HG02884 (cell line): ENCODE measurements at regions not wholly inside any gene's neighbourhood (a gene's known extent, or its start where the extent isn't known, plus 50 kb on each side); places are given as distances from the start of the nearest gene placed in this dataset.
"Not testable (repeated sequence)": the region's sequence is repeated elsewhere in the genome, so short reads cannot be mapped to it uniquely, and the experiment has no call there.

ENCODE experiments used
- ATAC-seq: cut with Tn5 transposase; IDR thresholded peaks from one replicate; pipeline ENCODE4 v1.9.1; 2021; ENCODE audit warnings: mild to moderate bottlenecking, moderate library complexity; ENCODE audit not compliant: unreplicated experiment

- no peak for ATAC-seq
These were observed 153.3 kb upstream of the RUNX1 start for GRCh38 chr21:35202431-35202830.

- ATAC-seq, result no peak
These were observed 152.7 kb upstream of the RUNX1 start for GRCh38 chr21:35201799-35202198.

DNA sequence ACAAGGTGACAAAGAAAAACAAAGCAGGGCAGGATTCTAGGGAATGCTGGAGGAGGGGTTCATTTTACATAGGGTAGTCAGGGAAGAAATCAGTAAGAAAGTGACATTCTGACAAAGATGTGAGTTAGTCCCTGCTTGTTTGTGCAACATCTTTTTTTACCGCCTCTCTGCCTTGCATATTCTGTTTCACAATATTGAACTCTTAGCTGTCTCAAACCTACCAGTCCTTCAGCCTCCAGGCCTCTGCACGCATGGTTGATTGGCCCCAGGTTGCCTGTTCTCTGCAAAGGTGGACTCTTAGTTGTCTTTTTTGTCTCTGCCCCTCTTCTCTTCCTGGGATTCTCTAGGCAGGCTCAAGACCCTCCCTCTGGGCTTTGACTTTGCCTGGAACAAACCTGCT is 152.2 kb upstream of the RUNX1 start:
- no peak for ATAC-seq

DNA sequence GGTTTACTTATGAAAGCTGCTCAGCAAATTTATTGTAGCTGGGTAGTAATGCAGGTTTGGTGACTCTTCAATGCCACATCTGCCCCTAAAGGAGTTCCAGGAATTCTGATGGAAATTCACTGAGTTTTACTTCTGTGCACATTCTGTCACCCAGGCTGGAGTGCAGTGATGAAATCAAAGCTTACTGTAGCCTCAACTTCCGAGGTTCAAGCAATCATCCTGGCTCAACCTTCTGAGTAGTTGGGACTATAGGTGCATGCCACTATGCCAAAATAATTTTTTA is 150.6 kb upstream of the RUNX1 start:
- no peak for ATAC-seq

DNA sequence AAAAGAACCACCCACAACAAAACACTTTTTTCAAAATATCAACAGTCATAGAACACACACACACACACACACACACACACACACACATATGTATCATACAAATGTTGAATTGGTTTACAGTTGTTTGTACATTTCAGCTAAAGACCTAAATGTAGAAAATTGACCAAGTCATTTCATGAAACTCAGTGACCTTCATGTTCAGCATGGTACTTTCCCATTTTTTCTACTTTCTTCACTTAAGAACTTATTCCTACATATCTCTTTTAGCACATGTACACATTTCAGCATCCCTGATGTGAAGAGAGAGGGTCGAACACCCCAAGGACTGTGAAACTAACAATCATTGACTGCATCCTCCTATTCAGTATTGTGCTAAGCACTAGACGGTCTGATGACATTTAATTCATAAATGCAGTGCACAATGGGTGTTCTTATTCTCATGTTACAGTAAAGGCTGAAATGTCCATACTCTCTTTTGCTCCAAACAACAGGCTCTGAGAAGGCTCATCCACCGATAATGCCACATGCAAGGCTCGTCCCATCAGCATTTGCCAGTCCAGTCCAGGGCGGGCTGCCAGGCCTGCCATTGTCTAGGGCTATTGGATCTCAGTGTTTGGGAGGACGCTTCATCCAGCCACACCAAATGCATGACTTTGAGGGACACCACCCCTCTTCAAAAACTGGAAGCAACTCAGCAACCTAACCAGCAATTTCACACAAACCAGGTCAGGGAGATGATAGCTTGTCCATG is 150.1 kb upstream of the RUNX1 start:
- no peak for ATAC-seq

GRCh38 chr21:35198565-35198964 is 149.5 kb upstream of the RUNX1 start:
- ATAC-seq, result no peak

GRCh38 chr21:35197992-35198431 is 148.9 kb upstream of the RUNX1 start:
- no peak for ATAC-seq

GRCh38 chr21:35197191-35197590 is 148.1 kb upstream of the RUNX1 start:
- no peak for ATAC-seq

- ATAC-seq, result no peak
These were observed 147.0 kb upstream of the RUNX1 start for GRCh38 chr21:35196128-35196527.

DNA sequence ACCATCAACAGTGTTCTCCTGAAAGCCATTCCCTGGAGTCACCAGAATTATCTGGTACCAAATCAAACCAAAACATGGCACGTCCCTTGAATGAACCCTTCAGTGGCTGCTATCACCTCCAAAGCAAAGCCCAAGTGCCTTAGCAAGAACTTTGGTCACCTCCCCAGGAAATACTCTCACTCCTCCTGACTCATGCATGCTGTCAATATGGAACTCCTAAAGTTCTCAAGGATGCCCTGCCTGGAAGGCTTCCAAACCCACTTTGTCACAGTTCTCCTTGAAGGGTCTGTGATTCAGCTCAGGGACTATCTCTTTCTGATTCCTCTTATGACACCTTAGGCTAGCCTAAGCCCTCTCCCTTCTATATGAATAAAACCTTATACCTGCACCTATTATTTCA is 146.1 kb upstream of the RUNX1 start:
- ATAC-seq, result no peak

- no peak for ATAC-seq
These were observed 142.7 kb upstream of the RUNX1 start for GRCh38 chr21:35191754-35192153.

- no peak for ATAC-seq
These were observed 142.0 kb upstream of the RUNX1 start for GRCh38 chr21:35191128-35191527.

- no peak for ATAC-seq
These were observed 141.1 kb upstream of the RUNX1 start for GRCh38 chr21:35190201-35190701.

- ATAC-seq, result peak; percentile 94
These were observed 140.2 kb upstream of the RUNX1 start for GRCh38 chr21:35189077-35189863.

- not testable (repeated sequence) for ATAC-seq
These were observed 134.3 kb upstream of the RUNX1 start for GRCh38 chr21:35183389-35183788.

DNA sequence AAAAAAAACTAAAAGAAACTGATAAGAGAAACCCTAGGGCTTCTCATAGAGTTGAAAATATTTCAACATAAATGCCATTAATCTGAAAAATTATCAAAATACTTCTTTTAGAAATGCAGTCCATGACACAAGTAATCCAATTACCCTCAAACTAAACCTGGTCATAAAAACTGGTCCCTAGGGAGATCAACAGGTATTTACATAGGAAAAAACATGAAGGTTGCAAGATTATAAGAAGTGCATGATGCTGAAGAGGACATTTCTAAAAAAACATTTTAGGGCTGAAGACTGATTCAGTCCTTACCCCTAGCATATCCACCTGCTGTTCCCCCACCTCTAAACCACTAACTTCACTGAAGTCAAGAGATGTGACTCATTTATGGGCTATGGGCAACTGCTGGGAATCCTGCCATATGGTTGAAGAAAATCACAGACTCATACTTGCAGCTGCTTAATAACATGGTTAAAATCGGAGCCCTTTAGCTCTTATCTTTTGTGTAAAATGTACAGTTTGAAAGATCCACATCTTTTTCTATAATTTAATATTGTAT is 131.0 kb upstream of the RUNX1 start:
- no peak for ATAC-seq

DNA sequence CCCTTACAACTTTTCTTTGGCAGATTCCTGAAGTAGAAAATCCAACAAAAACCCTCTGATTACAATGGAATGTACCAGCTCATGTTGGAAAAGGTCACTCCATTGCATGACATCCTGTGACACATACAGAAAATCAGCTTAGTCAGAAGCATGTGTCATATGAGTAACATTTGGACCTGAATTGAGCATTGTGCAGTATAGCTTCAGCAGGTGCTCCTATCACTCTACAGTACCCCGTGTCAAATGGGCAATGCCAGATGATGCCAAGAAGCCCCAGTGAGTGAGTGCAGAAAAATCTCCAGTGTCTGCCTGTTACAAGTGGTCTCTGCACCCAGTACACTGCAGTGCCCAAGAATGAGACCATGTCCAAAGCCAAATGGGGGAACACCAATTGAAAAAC is 129.7 kb upstream of the RUNX1 start:
- no peak for ATAC-seq

- ATAC-seq, result no peak
These were observed 129.0 kb upstream of the RUNX1 start for GRCh38 chr21:35178098-35178497.

GRCh38 chr21:35172231-35172630 is 123.1 kb upstream of the RUNX1 start:
- ATAC-seq, result no peak

GRCh38 chr21:35171385-35171784 is 122.3 kb upstream of the RUNX1 start:
- ATAC-seq, result no peak

- ATAC-seq, result no peak
These were observed 121.7 kb upstream of the RUNX1 start for GRCh38 chr21:35170818-35171217.

DNA sequence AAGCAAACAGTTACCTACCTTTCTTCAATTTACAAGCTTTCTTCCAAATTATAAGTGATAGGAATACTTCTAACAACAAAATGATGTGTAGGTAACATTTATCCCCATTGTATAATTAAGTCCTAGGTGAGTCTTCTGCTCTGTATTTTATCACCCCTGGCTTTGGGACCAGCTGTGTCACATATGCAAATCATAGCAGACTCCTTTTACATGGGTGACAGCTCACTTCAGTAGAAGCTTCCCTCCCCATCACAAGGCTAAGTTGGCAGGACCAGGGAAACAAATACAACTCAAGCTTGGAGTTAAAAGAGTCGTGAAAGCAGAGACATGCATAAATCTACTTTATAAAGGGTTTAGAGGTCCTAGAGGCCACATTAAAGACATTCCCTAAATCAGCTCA is 121.1 kb upstream of the RUNX1 start:
- ATAC-seq, result no peak
